ENCODE measurements at regions not wholly inside any gene's neighbourhood (a gene's known extent, or its start where the extent isn't known, plus 50 kb on each side); places are given as distances from the start of the nearest gene placed in this dataset.

- DNase-seq (ENCODE audit: low read depth): no peak
These were observed 51.5 kb downstream of the IRAG1 start for GRCh38 chr11:10641912-10642697.

GRCh38 chr11:10641177-10641911, 52.2 kb downstream of the IRAG1 start:
- DNase-seq (ENCODE audit: low read depth): no peak

- DNase-seq (ENCODE audit: low read depth): no peak
These were observed 53.2 kb downstream of the IRAG1 start for GRCh38 chr11:10640308-10640707.

GRCh38 chr11:10639350-10639749, 54.2 kb downstream of the IRAG1 start:
- no peak for DNase-seq (ENCODE audit: low read depth)

GRCh38 chr11:10638316-10638925, 55.1 kb downstream of the IRAG1 start:
- DNase-seq (ENCODE audit: low read depth): no peak

GRCh38 chr11:10637731-10638151, 55.8 kb downstream of the IRAG1 start:
- DNase-seq (ENCODE audit: low read depth): no peak

GRCh38 chr11:10634407-10634806, 59.1 kb downstream of the IRAG1 start:
- no peak for DNase-seq (ENCODE audit: low read depth)

- DNase-seq (ENCODE audit: low read depth): no peak
These were observed 60.3 kb downstream of the IRAG1 start for GRCh38 chr11:10633261-10633660.

- DNase-seq (ENCODE audit: low read depth): no peak
These were observed 61.1 kb downstream of the IRAG1 start for GRCh38 chr11:10632483-10632882.

GRCh38 chr11:10631761-10632160, 61.8 kb downstream of the IRAG1 start:
- DNase-seq (ENCODE audit: low read depth): no peak

- DNase-seq (ENCODE audit: low read depth): no peak
These were observed 61.0 kb upstream of the LYVE1 start for GRCh38 chr11:10629411-10630002.

- no peak for DNase-seq (ENCODE audit: low read depth)
These were observed 60.2 kb upstream of the LYVE1 start for GRCh38 chr11:10628508-10629236.

GRCh38 chr11:10627816-10628215, 59.4 kb upstream of the LYVE1 start:
- DNase-seq (ENCODE audit: low read depth): no peak

GRCh38 chr11:10627291-10627690, 58.8 kb upstream of the LYVE1 start:
- DNase-seq (ENCODE audit: low read depth): no peak

- no peak for DNase-seq (ENCODE audit: low read depth)
These were observed 57.5 kb upstream of the LYVE1 start for GRCh38 chr11:10625982-10626311.

GRCh38 chr11:10625281-10625981, 57.0 kb upstream of the LYVE1 start:
- no peak for DNase-seq (ENCODE audit: low read depth)

GRCh38 chr11:10623797-10624761, 55.6 kb upstream of the LYVE1 start:
- peak; percentile 41 for DNase-seq (ENCODE audit: low read depth)

GRCh38 chr11:10622957-10623791, 54.7 kb upstream of the LYVE1 start:
- DNase-seq (ENCODE audit: low read depth): no peak

- no peak for DNase-seq (ENCODE audit: low read depth)
These were observed 53.6 kb upstream of the LYVE1 start for GRCh38 chr11:10622108-10622507.

Measured in myocyte (in vitro differentiated cells).